ENCODE measurements at regions not wholly inside any gene's neighbourhood (a gene's known extent, or its start where the extent isn't known, plus 50 kb on each side); places are given as distances from the start of the nearest gene placed in this dataset.

DNA sequence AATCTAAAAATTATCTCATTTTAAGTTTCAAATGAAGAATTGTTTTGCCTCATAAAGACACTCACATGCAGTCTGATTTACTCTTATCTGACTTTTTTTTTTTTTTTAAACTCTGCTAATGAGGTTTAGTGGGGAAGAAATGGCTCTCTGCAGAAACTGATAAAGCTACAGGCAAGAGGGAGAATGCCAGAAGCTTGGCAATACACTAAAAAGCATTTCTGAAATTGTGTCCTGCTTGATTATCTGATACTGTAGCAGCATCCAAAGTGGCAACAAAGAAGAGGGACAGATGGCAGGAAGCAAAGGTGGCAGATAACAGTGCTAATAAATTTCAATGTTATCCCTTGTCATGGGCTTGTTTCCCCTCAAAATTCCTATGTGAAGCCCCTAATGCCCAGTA lies 1744.9 kb downstream of the NCAM2 start:
- ChIA-PET POLR2A (no interaction called here), CTCF (no interaction called here)
- ATAC-seq = no peak
- Mint-ChIP-seq H3K4me3 (no peak overlapping the region), H3K36me3 (peaks cover 2% of the 10 kb centered on the region), H3K4me1 (no peaks in the 10 kb centered on the region), H3K27ac (no peak overlapping the region), H3K9me3 (peaks cover 25% of the 10 kb centered on the region), H3K27me3 (ENCODE audit: low read depth) (no peaks in the 10 kb centered on the region)
- no peak for TF ChIP-seq CBFB (CRISPR knock-in tag; IDR thresholded peaks at IDR 0.05; ENCODE audit: low read depth)
- TF ChIP-seq TEAD4 (CRISPR knock-in tag; IDR thresholded peaks at IDR 0.05) = no peak
- no peak for TF ChIP-seq NR1H2 (CRISPR knock-in tag; IDR thresholded peaks at IDR 0.05)
- TF ChIP-seq, protein P1, sequence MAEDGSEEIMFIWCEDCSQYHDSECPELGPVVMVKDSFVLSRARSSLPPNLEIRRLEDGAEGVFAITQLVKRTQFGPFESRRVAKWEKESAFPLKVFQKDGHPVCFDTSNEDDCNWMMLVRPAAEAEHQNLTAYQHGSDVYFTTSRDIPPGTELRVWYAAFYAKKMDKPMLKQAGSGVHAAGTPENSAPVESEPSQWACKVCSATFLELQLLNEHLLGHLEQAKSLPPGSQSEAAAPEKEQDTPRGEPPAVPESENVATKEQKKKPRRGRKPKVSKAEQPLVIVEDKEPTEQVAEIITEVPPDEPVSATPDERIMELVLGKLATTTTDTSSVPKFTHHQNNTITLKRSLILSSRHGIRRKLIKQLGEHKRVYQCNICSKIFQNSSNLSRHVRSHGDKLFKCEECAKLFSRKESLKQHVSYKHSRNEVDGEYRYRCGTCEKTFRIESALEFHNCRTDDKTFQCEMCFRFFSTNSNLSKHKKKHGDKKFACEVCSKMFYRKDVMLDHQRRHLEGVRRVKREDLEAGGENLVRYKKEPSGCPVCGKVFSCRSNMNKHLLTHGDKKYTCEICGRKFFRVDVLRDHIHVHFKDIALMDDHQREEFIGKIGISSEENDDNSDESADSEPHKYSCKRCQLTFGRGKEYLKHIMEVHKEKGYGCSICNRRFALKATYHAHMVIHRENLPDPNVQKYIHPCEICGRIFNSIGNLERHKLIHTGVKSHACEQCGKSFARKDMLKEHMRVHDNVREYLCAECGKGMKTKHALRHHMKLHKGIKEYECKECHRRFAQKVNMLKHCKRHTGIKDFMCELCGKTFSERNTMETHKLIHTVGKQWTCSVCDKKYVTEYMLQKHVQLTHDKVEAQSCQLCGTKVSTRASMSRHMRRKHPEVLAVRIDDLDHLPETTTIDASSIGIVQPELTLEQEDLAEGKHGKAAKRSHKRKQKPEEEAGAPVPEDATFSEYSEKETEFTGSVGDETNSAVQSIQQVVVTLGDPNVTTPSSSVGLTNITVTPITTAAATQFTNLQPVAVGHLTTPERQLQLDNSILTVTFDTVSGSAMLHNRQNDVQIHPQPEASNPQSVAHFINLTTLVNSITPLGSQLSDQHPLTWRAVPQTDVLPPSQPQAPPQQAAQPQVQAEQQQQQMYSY (CRISPR knock-in tag; IDR thresholded peaks at IDR 0.05) = no peak
- TF ChIP-seq, protein P2, sequence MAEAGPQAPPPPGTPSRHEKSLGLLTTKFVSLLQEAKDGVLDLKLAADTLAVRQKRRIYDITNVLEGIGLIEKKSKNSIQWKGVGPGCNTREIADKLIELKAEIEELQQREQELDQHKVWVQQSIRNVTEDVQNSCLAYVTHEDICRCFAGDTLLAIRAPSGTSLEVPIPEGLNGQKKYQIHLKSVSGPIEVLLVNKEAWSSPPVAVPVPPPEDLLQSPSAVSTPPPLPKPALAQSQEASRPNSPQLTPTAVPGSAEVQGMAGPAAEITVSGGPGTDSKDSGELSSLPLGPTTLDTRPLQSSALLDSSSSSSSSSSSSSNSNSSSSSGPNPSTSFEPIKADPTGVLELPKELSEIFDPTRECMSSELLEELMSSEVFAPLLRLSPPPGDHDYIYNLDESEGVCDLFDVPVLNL (CRISPR knock-in tag; IDR thresholded peaks at IDR 0.05; ENCODE audit: borderline replicate concordance, low read depth) = no peak
- TF ChIP-seq, protein P3, sequence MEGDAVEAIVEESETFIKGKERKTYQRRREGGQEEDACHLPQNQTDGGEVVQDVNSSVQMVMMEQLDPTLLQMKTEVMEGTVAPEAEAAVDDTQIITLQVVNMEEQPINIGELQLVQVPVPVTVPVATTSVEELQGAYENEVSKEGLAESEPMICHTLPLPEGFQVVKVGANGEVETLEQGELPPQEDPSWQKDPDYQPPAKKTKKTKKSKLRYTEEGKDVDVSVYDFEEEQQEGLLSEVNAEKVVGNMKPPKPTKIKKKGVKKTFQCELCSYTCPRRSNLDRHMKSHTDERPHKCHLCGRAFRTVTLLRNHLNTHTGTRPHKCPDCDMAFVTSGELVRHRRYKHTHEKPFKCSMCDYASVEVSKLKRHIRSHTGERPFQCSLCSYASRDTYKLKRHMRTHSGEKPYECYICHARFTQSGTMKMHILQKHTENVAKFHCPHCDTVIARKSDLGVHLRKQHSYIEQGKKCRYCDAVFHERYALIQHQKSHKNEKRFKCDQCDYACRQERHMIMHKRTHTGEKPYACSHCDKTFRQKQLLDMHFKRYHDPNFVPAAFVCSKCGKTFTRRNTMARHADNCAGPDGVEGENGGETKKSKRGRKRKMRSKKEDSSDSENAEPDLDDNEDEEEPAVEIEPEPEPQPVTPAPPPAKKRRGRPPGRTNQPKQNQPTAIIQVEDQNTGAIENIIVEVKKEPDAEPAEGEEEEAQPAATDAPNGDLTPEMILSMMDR (IDR thresholded peaks at IDR 0.05) = no peak
- no peak for DNase-seq (ENCODE audit: low spot score)

DNA sequence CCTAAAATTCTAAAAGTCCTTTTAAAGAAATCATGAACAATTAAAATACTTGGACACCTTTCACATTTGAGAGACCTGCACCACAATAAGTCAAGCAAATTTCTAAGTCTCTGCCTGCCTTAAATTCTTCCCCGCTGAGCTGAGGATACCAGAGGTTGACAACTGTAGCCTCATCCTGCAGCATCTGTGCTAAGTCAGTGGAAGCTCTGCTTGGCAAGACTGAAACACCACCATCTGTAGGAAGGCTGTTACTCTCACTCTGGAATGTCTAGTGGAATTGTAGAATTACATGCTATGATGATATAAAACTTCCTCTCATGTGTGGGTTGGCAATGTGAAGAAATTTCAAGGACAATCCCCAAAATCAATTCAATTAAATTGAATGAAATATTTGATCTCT lies 1756.5 kb downstream of the NCAM2 start:
- CTCF ChIA-PET = no interaction called here
- no peak for ATAC-seq
- Mint-ChIP-seq H3K9me3 (no peaks in the 10 kb centered on the region), H3K36me3 (no peaks in the 10 kb centered on the region), H3K4me1 (no peaks in the 10 kb centered on the region), H3K27me3 (ENCODE audit: low read depth) (no peaks in the 10 kb centered on the region), H3K4me3 (no peak overlapping the region), H3K27ac (no peak overlapping the region)
- TF ChIP-seq, protein P4, sequence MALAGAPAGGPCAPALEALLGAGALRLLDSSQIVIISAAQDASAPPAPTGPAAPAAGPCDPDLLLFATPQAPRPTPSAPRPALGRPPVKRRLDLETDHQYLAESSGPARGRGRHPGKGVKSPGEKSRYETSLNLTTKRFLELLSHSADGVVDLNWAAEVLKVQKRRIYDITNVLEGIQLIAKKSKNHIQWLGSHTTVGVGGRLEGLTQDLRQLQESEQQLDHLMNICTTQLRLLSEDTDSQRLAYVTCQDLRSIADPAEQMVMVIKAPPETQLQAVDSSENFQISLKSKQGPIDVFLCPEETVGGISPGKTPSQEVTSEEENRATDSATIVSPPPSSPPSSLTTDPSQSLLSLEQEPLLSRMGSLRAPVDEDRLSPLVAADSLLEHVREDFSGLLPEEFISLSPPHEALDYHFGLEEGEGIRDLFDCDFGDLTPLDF (CRISPR knock-in tag; IDR thresholded peaks at IDR 0.05) = no peak
- TF ChIP-seq ATF1 (CRISPR knock-in tag; IDR thresholded peaks at IDR 0.05) (no peak), ZNF121 (CRISPR knock-in tag; IDR thresholded peaks at IDR 0.05) (no peak), SMAD3 (CRISPR knock-in tag; IDR thresholded peaks at IDR 0.05; ENCODE audit: borderline replicate concordance) (no peak), NR2C2 (CRISPR knock-in tag; IDR thresholded peaks at IDR 0.05) (no peak), TEAD4 (CRISPR knock-in tag; IDR thresholded peaks at IDR 0.05) (no peak), ZNF423 (CRISPR knock-in tag; IDR thresholded peaks at IDR 0.05) (no peak)
- TF ChIP-seq, protein P5, sequence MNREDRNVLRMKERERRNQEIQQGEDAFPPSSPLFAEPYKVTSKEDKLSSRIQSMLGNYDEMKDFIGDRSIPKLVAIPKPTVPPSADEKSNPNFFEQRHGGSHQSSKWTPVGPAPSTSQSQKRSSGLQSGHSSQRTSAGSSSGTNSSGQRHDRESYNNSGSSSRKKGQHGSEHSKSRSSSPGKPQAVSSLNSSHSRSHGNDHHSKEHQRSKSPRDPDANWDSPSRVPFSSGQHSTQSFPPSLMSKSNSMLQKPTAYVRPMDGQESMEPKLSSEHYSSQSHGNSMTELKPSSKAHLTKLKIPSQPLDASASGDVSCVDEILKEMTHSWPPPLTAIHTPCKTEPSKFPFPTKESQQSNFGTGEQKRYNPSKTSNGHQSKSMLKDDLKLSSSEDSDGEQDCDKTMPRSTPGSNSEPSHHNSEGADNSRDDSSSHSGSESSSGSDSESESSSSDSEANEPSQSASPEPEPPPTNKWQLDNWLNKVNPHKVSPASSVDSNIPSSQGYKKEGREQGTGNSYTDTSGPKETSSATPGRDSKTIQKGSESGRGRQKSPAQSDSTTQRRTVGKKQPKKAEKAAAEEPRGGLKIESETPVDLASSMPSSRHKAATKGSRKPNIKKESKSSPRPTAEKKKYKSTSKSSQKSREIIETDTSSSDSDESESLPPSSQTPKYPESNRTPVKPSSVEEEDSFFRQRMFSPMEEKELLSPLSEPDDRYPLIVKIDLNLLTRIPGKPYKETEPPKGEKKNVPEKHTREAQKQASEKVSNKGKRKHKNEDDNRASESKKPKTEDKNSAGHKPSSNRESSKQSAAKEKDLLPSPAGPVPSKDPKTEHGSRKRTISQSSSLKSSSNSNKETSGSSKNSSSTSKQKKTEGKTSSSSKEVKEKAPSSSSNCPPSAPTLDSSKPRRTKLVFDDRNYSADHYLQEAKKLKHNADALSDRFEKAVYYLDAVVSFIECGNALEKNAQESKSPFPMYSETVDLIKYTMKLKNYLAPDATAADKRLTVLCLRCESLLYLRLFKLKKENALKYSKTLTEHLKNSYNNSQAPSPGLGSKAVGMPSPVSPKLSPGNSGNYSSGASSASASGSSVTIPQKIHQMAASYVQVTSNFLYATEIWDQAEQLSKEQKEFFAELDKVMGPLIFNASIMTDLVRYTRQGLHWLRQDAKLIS (CRISPR knock-in tag; IDR thresholded peaks at IDR 0.05; ENCODE audit: borderline replicate concordance) = no peak
- TF ChIP-seq, protein P6, sequence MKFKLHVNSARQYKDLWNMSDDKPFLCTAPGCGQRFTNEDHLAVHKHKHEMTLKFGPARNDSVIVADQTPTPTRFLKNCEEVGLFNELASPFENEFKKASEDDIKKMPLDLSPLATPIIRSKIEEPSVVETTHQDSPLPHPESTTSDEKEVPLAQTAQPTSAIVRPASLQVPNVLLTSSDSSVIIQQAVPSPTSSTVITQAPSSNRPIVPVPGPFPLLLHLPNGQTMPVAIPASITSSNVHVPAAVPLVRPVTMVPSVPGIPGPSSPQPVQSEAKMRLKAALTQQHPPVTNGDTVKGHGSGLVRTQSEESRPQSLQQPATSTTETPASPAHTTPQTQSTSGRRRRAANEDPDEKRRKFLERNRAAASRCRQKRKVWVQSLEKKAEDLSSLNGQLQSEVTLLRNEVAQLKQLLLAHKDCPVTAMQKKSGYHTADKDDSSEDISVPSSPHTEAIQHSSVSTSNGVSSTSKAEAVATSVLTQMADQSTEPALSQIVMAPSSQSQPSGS (CRISPR knock-in tag; IDR thresholded peaks at IDR 0.05; ENCODE audit: borderline replicate concordance, low read depth) = no peak
- no peak for DNase-seq (ENCODE audit: low spot score)
- POLR2A ChIA-PET = no interaction called here

All from WTC11 (cell line).